Lower leg skin (tissue), 3 donors: ENCODE measurements at regions not wholly inside any gene's neighbourhood (a gene's known extent, or its start where the extent isn't known, plus 50 kb on each side); places are given as distances from the start of the nearest gene placed in this dataset.

Source experiments
- POLR2A ChIP-seq, 2 donors: fragments of 450-650 bp; IDR thresholded peaks; one replicate each; pipeline ENCODE4 v1.6.1; 2016 to 2017; ENCODE audit warnings: antibody characterized with exemption in 2 of 2, mild to moderate bottlenecking in 1 of 2, moderate library complexity in 1 of 2
- TF ChIP-seq, protein P1 (sequence below), 3 donors: fragments of 450-650 bp; IDR thresholded peaks; one replicate each; pipeline ENCODE4 v1.5.1; 2016; ENCODE audit warnings: antibody characterized with exemption in 3 of 3, mild to moderate bottlenecking in 3 of 3, moderate library complexity in 2 of 3

- TF ChIP-seq, protein P1, sequence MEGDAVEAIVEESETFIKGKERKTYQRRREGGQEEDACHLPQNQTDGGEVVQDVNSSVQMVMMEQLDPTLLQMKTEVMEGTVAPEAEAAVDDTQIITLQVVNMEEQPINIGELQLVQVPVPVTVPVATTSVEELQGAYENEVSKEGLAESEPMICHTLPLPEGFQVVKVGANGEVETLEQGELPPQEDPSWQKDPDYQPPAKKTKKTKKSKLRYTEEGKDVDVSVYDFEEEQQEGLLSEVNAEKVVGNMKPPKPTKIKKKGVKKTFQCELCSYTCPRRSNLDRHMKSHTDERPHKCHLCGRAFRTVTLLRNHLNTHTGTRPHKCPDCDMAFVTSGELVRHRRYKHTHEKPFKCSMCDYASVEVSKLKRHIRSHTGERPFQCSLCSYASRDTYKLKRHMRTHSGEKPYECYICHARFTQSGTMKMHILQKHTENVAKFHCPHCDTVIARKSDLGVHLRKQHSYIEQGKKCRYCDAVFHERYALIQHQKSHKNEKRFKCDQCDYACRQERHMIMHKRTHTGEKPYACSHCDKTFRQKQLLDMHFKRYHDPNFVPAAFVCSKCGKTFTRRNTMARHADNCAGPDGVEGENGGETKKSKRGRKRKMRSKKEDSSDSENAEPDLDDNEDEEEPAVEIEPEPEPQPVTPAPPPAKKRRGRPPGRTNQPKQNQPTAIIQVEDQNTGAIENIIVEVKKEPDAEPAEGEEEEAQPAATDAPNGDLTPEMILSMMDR (IDR thresholded peaks at IDR 0.05) = no peak
- no peak for TF ChIP-seq POLR2A (IDR thresholded peaks at IDR 0.05)
These were observed 1072.4 kb upstream of the CDH6 start for GRCh38 chr5:30121043-30121442.
